ENCODE measurements at regions not wholly inside any gene's neighbourhood (a gene's known extent, or its start where the extent isn't known, plus 50 kb on each side); places are given as distances from the start of the nearest gene placed in this dataset.

DNA sequence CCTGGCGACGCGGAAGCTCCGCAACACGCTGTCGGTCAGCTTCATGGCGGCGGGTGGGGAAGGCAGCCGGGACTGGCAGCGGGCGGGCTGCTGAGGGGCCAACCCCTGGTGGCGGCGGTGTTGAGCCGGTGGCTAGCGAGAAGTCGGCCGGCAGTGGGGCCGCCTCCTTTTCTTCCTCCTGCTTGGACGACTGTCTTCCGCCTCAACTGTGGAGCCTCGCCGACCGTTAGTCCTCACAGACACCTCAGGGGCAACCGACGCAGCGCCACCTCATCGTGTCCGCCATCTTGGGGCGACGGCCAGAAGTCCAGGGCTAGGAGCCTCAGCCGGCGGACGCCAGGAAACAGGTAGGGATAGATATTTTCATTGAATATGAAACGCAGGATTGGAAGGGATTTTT, 875.1 kb downstream of the NSUN3 start:
- TF ChIP-seq CTCF (conservative IDR thresholded peaks at IDR 0.05) (no peak), ZFX (IDR thresholded peaks at IDR 0.05) (no peak)

All from C4-2B (cell line).